Lower leg skin (tissue), 4 donors: ENCODE measurements at regions not wholly inside any gene's neighbourhood (a gene's known extent, or its start where the extent isn't known, plus 50 kb on each side); places are given as distances from the start of the nearest gene placed in this dataset.

Experiments
- DNase-seq, 2 donors: peaks; one replicate each; pipeline ENCODE4 v3.0.0-alpha.2; 2019; ENCODE audit warnings: low spot score in 2 of 2
- H3K4me3 ChIP-seq: fragments of 200-600 bp; sonication (generic); 2 replicates; pipeline ENCODE4 v1.5.1; 2017; ENCODE audit warnings: mild to moderate bottlenecking, low read depth; ENCODE audit not compliant: poor library complexity, severe bottlenecking
- POLR2A ChIP-seq, 2 donors: fragments of 450-650 bp; IDR thresholded peaks; one replicate each; pipeline ENCODE4 v1.6.1; 2016 to 2017; ENCODE audit warnings: antibody characterized with exemption in 2 of 2, mild to moderate bottlenecking in 1 of 2, moderate library complexity in 1 of 2
- WGBS, 2 donors: methylation state at CpG; one replicate each; pipeline ENCODE4 v1.1.5; 2018; 5-methylcytosine and 5-hydroxymethylcytosine counted together
- intact Hi-C: fragments of 100-400 bp; cut with DNase I; formaldehyde crosslinking; loops from one replicate; pipeline ENCODE4 v1.15.0; 2023; ENCODE audit warnings: low total_unique reads
- TF ChIP-seq, protein P1 (sequence below), 3 donors: fragments of 450-650 bp; IDR thresholded peaks; one replicate each; pipeline ENCODE4 v1.5.1; 2016; ENCODE audit warnings: antibody characterized with exemption in 3 of 3, mild to moderate bottlenecking in 3 of 3, moderate library complexity in 2 of 3

DNA sequence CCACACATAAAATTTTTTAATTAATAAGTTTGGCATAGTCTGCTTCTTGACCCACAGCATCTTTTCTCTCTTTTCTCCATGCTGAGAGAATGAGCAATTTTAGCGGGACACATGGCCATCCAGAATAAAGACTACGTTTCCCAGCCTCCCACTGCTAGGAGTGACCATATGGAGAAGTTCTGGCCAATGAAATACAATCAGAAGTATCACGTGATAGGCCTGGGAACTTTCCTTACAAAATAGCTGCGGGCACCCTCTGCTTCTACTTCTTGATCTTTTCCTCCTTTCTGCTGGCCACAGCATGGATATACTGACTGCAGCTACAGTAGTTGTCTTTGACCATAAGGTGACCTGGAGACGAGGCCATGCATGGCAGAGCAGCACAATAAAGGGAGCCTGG lies 348.0 kb downstream of the BCOR start:
- TF ChIP-seq, protein P1, sequence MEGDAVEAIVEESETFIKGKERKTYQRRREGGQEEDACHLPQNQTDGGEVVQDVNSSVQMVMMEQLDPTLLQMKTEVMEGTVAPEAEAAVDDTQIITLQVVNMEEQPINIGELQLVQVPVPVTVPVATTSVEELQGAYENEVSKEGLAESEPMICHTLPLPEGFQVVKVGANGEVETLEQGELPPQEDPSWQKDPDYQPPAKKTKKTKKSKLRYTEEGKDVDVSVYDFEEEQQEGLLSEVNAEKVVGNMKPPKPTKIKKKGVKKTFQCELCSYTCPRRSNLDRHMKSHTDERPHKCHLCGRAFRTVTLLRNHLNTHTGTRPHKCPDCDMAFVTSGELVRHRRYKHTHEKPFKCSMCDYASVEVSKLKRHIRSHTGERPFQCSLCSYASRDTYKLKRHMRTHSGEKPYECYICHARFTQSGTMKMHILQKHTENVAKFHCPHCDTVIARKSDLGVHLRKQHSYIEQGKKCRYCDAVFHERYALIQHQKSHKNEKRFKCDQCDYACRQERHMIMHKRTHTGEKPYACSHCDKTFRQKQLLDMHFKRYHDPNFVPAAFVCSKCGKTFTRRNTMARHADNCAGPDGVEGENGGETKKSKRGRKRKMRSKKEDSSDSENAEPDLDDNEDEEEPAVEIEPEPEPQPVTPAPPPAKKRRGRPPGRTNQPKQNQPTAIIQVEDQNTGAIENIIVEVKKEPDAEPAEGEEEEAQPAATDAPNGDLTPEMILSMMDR (IDR thresholded peaks at IDR 0.05): no peak
- no peak for TF ChIP-seq POLR2A (IDR thresholded peaks at IDR 0.05)
- no peak overlapping the region for H3K4me3 ChIP-seq
- intact Hi-C loops: no loop called here
- DNase-seq: no peak
- WGBS, 2 donors: 70 to 74% methylated on average over 5 of the region's 5 CpGs

DNA sequence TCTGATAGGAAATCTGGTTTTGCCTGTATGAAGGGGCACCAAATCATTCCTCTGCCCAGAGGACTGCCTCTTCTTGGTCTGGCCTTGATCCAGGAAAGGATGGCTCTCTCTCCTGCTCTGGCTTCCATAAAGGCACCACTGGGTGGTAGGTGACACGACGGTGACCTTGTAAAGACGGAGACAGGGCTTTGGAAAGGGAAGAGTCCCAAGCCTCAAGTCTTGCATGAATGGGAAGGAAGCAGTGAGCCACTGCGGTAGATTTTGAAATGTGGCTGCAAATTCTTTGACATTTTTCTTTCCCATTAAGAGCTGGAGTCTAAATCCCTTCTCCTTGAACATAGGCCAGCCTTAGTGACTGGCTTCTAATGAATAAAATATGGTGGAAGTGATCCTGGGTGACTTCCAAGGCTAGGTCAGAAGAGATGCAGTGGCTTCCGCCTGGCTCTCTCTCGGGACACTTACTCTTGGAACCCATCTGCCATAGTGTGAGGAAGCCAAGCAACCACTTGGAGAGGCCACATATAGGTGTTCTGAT lies 347.4 kb downstream of the BCOR start:
- intact Hi-C loops: no loop called here
- DNase-seq: no peak
- no peak overlapping the region for H3K4me3 ChIP-seq
- TF ChIP-seq POLR2A (IDR thresholded peaks at IDR 0.05): no peak
- TF ChIP-seq, protein P1 (IDR thresholded peaks at IDR 0.05): no peak
- 63 to 77% methylated on average over 6 of the region's 6 CpGs for WGBS, 2 donors

DNA sequence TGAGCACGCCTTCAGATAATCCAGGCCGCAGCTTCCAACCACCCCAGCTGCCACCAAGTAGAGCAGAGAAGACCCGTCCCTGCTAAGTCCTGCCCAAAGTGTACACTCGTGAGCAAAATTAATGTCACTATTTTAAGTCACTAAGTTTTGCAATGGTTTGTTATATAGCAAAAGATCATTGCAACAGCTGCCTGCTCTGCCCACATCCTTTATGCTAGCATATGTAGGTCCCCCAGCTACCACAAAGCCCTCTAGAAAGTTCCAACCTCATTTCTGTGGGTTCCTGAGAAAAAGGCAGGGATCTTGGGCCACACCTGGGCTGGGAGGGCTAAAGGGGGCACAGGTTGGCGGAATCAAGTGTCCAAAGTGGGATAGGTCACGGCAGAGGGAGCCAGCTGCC lies 346.9 kb downstream of the BCOR start:
- DNase-seq: no peak
- no peak overlapping the region for H3K4me3 ChIP-seq
- intact Hi-C loops: no loop called here
- TF ChIP-seq POLR2A (IDR thresholded peaks at IDR 0.05): no peak
- TF ChIP-seq, protein P1 (IDR thresholded peaks at IDR 0.05): no peak
- WGBS, 2 donors: 75 to 85% methylated on average over 6 of the region's 6 CpGs

DNA sequence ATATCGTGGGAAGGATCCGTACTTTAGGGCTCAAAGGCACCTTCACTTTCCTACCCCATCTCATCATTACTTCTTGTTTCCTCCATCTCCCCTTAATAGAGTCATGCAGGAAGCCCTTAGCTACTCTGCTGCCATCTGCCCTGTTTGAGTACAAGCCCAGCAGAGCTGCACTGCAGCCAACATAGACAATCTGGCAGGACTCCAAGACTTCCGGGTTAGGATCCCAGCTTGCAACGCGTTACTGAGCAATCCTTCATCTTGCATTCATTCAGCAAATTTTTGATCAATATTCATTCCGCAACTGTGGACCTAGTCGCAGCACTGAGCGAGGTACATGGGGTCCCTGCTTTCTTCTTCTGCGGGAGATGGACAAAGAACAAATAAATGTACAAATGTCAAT lies 344.9 kb downstream of the BCOR start:
- WGBS, 2 donors: 62 to 75% methylated on average over 9 of the region's 9 CpGs
- TF ChIP-seq POLR2A (IDR thresholded peaks at IDR 0.05): no peak
- TF ChIP-seq, protein P1 (IDR thresholded peaks at IDR 0.05): no peak
- no peak for DNase-seq
- intact Hi-C loops: no loop called here
- H3K4me3 ChIP-seq: no peak overlapping the region

DNA sequence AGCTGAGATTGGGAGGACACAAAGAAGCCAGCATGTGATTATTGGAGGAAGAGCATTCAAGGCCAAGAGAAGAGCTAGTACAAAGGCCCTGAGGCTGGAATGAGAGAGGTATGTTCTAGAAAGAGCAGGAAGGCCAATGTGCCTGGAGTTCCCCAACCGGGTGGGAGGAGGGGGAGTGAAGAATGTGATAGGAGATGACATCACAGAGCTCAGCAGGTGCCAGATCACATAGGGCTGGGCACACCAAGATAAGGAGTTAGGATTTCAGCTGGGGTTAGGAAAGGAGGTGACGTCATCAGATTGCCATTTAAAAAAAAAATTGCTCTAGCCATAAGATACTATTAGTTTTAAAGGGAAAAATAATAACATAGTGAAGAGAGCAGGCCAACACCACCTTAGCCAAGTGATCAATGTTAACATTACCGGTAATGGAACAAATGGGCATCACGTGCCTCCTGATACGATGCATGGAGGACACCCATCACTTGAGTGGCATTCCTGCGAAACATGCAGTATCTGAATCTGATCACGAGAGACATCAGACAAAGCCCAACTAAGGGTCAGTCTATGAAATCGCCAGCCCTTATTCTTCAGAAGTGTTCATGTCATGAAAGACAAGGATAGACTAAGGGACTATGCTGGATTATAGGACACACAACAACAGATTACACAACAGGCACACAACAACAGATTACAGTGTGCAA lies 344.3 kb downstream of the BCOR start:
- no peak overlapping the region for H3K4me3 ChIP-seq
- DNase-seq: no peak
- 82% methylated on average over 8 of the region's 8 CpGs for WGBS, 2 donors
- TF ChIP-seq, protein P1 (IDR thresholded peaks at IDR 0.05): no peak
- no peak for TF ChIP-seq POLR2A (IDR thresholded peaks at IDR 0.05)
- intact Hi-C loops: no loop called here
